Right renal cortex interstitium (tissue), 3 donors: ENCODE measurements at regions not wholly inside any gene's neighbourhood (a gene's known extent, or its start where the extent isn't known, plus 50 kb on each side); places are given as distances from the start of the nearest gene placed in this dataset.
"Not testable (repeated sequence)": the region's sequence is repeated elsewhere in the genome, so short reads cannot be mapped to it uniquely, and the experiment has no call there.

Experiments used
- DNase-seq, 3 donors: peaks; one replicate each; pipeline ENCODE4 v3.0.0-alpha.2; 2013; ENCODE audit warnings: low read depth in 3 of 3, low spot score in 2 of 3

DNA sequence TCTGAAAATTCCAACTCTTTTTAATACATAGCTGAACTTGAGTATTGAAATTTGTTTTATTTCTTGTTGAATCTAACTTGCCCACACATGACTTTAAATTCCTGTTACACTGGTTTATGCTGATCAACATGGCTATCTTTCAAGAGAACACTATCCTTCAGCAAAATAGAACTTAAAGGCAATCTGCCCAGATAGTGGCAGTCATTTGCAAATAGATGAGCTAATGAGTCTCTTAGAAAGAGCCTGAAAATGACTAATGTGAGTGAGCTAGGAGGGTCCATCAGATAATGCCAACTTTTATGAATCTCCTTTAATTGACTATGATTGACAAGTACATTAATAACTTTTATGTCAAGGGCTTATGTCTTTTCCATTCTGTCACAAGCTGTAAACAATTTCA, 1360.8 kb upstream of the C9orf72 start:
- DNase-seq: no peak

DNA sequence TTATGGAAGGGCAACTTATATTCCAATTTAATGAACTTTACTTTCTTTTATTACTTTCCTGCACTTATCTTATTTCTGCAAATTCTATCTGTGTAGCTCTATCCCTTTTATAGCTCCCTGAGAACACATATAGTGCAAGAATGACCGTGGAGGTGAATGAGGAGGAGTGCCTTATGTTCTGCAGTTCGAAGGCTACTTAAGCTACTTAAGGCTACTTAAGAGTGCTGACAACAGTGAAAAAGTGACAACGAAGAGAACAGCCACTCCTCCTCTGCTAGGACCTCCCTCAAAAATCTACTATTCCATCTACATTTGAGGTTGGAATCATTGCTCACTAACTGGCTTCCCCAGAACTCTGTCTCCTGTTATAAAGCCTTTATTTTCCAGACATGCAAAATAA, 1365.7 kb upstream of the C9orf72 start:
- no peak for DNase-seq

DNA sequence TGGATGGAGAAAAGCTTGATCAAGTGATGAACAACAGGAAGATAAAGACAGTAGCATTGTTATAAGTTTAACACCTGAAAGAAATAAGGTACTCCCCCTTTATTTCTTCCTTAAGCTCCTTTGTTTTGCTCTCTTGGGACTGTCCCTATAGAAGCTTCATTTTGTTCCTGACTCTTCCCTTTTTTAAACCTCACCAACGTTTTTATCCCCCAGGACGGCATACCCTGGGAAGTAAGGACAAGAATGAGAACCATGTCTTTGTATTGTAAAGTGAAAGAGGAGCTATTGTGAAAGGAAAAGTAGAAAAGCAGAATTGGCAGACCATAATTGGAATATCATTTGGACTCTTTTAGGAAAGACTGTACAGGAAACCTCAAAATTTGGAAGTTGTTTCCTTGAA, 1368.6 kb upstream of the C9orf72 start:
- DNase-seq: no peak

DNA sequence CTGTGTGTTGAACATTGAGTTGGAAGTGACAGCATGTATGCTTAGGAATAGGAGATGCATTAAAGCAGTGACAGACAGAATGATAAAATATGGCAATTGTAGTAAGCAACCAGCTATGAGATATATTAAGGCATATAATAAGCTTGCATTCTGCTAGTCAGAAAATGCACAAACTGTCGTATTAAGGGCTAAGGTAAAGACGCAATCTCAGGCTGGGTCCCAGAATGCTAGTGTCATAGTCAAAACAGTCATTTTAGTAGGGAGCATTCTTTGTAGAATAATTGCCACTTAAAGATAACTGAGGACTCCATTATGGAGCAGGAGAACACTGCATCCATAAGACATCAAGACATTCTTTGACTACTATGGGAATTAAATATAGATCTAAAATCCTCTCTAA, 1369.7 kb upstream of the C9orf72 start:
- DNase-seq: no peak

DNA sequence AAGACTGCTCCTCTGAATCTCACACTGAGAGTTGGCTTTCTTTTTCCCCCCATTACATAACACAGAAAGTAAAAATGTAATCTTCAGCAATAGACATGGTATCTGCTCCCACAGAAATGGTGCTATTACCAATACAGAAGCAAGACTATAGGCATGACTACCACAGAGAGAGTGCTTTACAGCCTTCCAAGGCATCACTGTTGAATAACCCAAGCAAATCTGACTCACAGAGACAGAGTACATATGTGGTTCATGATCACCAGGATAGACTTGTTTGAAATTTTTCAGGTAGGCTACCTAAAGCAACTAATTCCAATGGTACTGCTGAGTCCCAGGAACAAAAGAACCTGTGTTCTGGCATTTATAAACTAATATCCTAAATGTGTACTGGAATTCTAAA, 1373.4 kb upstream of the C9orf72 start:
- no peak for DNase-seq

DNA sequence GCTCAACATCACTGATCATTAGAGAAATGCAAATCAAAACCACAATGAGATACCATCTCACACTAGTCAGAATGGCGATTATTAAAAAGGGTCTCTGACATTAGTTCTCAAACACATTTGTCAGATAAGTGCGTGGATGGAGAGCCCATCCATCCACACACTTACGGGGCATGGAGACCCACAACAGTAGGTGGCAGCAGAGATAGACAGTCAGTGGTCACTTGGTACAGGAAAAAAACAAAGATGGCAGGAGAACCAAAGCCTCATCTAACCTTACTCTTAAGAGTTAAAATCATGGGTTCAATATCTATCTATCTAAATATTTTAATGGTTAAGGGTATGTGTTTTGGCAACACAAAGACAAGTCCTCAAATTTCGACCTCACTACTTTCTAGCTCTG, 1378.7 kb upstream of the C9orf72 start:
- DNase-seq: no peak

DNA sequence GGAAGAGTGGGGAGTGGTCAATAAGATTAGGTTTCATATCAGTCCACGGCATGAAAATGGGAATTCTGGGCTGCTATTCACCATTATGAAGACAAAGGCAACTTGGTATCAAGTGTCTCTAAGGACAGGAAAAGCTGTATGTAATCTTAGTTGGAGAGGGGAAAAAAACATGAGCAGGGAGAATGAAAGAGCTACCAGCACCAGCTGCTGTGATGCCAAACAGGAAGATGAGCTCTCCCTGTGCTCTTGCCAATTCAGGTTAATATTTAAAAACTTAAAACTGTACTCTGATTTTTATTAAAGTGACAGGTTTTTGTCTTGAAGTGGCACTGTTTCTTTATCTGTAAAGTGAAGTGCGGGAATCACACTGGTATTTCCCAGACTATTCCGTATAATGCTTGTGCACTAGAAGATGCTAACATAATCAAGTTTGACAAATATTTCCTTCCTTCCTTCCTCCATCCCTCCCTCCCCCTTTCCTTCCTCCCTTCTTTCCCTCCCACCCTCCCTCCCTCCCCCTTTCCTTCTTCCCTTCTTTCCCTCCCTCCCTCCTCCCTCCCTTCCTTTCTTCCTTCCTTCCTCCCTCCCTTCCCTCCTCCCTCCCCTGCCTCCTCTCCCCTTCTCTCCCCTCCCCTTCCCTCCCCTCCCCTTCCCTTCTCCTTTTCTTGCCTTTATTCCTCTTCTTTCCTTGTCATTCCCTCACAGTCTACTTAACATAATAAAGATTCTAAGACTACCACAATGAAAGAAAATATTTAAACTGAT, 1383.0 kb upstream of the C9orf72 start:
- no peak for DNase-seq

DNA sequence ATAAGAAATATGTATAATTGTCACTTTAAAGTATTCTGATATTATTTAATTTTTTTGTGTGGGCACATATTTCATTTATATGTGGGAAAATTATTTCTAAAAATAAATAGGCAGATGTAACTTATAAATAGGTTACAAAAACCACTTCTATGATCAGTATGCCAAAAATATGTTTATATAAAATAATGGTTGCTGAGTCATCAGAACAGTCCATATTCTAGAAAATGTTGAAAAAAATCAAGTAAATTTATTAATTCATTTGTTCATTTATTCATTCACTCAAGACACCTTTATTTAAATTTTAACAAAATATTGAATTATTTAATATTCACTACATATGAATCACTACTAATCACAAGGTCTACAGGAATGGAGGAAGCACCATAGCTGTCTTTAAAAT, 1387.3 kb upstream of the C9orf72 start:
- no peak for DNase-seq

DNA sequence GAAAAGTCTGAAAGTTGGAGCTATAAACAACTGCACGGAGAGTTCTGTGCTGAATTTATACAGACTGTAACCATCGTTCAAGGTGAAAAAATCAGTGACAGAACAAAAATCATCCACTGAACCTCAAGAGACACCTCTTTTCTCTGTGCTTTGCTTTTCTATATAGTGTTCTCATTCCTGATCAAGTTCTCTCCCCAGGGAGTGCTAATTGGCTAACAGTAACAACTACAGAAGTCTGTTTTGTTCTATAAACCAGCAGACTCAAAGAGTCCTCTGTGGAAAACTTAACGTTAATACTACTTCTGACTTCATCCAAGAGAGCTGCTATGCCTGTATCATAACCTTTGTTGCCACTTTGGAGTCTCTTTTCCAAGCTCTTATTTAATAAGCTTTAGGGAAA, 1388.3 kb upstream of the C9orf72 start:
- DNase-seq: no peak

DNA sequence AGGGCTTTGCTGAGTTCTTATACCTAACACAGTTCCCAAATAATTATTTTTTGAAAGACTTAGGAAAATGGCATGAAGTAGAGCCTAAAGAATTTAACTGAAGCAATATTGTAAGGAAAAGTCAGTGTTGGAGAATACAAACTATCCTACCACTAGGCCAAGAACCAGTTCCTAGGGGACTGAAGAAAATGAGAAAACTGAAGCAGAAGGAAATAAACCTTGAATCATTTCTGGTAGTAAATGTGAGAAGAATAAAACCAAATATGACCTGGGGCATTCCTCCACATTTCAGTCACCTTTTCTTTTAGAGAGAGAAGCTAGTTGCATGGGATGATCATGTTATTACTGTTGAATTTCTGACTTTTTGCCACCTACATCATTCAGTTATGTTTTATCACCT, 1393.9 kb upstream of the C9orf72 start:
- no peak for DNase-seq

DNA sequence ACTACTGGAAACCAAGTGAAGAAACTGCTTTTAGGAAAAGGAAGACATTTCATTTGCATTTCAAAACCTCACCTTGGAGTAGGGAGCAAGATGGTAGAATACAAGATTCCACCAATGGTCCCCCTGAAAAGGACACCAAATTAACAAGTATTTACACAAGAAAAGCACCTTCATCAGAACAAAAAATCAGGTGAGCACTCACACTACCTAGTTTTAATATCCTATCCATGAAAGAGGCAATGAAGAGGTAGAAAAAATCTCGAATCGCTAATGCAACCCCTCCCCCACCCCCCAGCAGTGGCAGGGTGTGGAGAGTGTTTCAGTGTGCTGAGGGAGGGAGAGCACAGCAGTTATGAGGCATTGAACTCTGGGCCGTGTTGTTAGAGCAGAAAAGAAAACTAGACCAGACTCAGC, 1397.0 kb upstream of the C9orf72 start:
- no peak for DNase-seq

DNA sequence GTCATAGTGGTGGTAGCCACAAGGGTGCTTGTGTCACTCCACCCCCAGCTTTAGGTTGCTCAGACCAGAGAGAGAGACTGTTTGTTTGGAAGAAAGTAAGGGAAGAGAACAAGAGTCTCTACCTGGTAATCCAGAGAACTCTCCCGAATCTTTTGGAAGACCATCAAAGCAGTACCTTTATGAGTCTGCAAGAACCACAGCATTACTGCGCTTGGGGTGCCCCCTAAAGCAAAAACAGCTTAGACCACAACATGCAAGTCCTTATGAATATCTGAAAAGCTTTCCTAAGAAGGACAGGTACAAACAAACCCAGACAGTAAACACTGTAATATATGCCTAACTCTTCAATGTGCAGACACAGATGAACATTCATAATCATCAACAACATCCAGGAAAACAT, 1398.6 kb upstream of the C9orf72 start:
- no peak for DNase-seq

DNA sequence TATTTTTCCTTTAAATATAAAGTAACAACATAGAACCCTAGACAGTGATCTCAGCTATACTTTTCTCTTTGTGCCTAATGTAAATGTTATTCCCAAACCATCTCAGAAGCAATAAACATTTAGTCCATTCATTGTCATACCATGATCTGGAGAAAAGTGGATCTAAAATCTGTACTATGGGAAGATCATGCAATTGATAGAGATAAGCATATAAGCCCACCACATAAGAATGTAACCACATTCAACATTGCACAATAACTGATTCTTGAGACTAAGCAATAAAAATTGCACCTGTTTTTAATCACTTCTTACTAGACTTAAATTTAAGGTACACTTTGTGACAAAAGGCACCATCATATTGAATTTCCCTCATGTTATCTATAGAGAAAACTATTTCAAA, 1403.0 kb upstream of the C9orf72 start:
- no peak for DNase-seq

DNA sequence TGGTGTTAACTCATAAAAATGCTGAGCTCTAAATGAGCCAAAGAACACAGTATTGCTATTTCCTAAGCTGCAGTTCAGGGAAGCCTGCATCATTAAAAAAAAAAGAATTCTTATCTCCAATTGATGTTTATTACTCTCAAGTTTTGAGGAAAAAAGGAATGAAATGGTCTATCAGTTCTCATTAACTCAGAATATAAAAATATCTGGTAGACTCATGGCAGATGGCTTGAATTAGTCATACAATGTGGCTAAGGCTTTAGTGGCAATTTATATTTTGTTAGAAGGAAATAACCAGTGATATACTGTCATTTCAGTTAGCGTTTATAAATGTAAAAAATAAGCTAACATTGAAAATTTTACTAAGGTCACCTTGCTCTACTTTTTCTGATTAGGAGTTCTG, 1403.4 kb upstream of the C9orf72 start:
- DNase-seq: no peak

DNA sequence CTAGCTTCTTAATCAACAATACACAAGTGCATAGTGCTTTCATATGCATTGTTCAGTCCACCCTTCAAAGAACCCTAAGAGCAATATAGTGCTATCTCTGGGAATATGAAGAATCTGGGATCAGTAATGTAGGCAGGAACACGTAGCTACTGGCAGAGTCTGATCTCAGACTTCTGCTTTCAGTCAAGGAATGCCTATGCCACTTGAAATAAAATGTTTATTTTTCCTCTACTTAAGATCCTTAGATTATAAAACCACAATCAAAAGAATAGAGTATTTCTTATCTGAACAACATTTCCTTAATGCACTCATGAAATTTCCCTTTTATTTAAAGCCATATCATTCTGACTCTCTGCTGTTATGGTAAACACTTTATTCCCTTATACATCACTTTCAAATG, 1407.8 kb upstream of the C9orf72 start:
- DNase-seq: no peak

DNA sequence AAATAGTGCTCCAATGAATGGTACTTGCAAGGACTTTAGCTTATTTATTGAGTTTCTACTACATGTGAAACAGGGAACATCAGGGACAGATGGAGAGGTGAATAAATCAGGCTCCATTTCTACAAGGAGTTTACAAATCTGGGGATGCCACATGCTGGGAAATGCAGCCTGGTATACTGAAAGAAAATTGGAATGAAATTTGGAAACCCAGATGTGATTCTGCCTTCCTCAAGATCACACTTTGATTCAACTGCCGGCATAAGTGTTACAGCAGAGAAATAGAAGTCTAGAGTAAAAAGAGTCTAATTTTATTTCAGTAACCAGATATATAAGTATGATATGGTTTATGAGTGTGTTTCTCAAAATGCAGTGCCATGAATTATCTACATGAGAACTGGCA, 1408.4 kb upstream of the C9orf72 start:
- DNase-seq: no peak

DNA sequence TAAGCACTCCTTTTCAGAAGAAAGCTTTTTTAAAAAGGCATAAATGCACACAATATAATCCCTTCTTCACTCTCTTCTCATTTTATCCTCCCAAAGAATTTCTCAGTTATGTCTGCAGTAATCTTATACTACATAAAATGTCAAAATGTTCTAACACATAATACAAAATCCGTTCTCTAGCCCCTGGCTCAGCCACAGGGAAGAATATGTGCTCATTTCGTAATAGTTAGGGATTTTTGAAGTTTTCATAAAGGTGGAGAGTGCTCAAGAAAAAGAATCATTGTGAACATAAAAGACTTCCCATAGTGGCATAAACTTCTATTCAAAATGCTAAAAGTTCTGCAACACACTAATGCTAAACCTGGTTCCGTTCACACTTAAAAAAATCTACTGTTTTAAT, 1410.7 kb upstream of the C9orf72 start:
- no peak for DNase-seq

DNA sequence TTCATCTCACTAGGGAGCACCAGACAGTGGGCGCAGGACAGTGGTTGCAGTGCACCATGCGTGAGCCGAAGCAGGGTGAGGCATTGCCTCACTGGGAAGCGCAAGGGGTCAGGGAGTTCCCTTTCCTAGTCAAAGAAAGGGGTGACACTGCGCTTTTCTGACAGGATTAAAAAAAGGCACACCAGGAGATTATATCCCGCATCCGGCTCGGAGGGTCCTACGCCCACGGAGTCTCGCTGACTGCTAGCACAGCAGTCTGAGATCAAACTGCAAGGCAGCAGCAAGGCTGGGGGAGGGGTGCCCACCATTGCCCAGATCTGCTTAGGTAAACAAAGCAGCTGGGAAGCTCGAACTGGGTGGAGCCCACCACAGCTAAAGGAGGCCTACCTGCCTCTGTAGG, 1416.7 kb upstream of the C9orf72 start:
- DNase-seq: not testable (repeated sequence)

DNA sequence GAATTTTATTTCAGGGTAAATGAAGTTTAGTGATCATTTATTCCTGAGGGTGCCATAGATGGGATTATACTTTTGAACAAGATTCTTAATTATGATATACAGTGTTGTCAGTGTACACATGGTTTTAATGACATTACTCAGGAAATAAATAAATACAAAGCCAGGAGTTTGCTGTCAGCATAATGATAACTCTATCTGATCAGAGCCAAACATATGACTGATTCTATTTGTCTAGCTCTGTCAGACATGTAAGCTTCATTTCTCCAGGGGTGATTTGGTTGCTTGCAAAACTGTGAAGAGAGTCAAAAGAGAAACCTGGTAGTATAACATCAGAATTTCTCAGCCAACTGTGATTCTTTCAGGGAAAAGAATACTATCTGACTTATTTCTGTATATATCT, 1425.8 kb upstream of the C9orf72 start:
- DNase-seq: no peak

DNA sequence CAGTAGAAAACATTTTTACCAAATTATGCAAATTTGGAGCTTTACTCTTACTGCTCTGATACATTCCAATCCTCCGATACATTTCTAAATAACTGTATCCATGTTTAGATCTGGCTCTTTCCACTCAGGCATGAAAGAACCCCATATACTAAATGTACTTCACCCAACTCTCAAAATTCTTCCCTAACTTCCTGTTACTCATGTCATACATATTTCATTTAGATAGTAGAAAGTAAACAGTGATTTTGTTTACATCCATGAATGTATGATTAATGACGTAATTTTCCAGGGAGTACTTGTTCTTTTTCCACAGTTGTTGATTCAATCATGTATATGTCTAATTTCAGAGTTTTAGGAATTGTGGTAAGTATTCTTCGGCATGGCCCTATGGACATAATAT, 1426.5 kb upstream of the C9orf72 start:
- DNase-seq: no peak

DNA sequence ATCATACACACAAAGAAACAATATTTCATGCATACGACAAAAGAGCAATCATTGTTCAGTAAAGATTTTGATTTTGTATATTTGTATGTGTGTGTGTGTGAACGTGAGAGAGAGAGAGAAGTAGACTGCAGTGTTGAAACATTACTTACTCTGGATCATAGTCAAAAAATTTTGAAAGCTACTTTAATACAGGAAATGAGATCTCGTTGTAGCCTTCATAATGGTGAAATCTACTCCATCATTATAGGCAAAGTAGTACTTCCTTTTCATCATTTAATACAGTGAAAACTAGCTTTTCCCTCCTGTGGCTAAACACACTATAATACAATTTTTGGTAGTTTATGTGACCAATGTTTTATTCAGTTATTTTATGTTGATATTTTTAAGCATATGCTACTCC, 1427.7 kb upstream of the C9orf72 start:
- DNase-seq: no peak

DNA sequence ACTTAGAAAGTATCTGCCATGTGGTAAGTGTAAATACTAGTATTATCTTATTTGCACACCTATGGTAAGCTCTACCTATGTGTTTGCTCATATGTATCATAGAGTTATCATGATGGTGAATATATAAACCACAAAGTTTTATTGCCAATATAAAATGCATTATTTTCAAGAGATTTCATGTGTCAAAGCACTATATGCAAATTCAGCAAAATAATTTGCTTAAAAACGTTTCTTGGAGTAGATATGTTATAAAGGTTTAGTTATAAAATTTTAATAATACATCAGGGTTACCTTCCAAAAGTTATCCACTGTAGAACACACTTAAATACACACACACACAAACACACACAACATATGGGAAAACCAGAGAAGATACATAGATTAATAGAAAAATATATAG, 1431.7 kb upstream of the C9orf72 start:
- DNase-seq: no peak

DNA sequence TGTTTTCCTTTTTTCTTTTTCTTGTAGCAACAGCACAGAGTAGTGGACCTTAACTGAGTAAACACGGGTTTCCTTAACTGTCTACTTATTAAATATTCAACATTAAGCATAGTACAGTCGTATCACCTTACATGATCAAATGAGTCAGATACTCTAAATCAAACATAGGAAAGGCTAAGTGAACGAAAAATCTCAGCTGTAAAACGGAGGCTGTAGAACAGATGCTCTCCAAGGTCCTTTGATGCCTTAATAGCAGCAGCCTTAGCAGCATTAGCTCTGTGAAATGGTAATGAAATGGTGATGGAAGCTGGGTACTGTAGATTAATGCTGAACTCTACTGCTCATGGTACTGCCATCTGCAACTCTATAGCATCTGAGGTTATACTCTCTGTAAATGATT, 1433.3 kb upstream of the C9orf72 start:
- no peak for DNase-seq
